WTC11 (cell line): ENCODE measurements at regions not wholly inside any gene's neighbourhood (a gene's known extent, or its start where the extent isn't known, plus 50 kb on each side); places are given as distances from the start of the nearest gene placed in this dataset.

Experiments
- ATAC-seq: fragments of 200-7000 bp; cut with Tn5 transposase; 2 replicates; pipeline ENCODE4 v1.10.0; 2021; ENCODE audit warnings: mild to moderate bottlenecking, moderate library complexity
- CTCF ChIA-PET: fragments of 300-600 bp; sonication (Branson Sonifier 250); formaldehyde crosslinking; loops from one replicate; lab custom pipeline; 2021; ENCODE audit warnings: antibody characterized with exemption; lab: Charles Lee
- POLR2A ChIA-PET: fragments of 350-600 bp; sonication (Branson Sonifier 250); formaldehyde crosslinking; loops from one replicate; lab custom pipeline; 2021; ENCODE audit warnings: antibody characterized with exemption; lab: Charles Lee
- DNase-seq: peaks from one replicate; pipeline ENCODE4 v3.0.0; 2021; ENCODE audit warnings: low spot score
- H3K27ac Mint-ChIP-seq: 2 replicates; pipeline ENCODE4 v1.8.0; 2021; ENCODE audit warnings: mixed read lengths
- H3K27me3 Mint-ChIP-seq: 2 replicates; pipeline ENCODE4 v1.8.0; 2021; ENCODE audit warnings: low read depth, mild to moderate bottlenecking, moderate library complexity, mixed read lengths
- H3K36me3 Mint-ChIP-seq: 2 replicates; pipeline ENCODE4 v1.8.0; 2021; ENCODE audit warnings: mixed read lengths
- H3K4me1 Mint-ChIP-seq: 2 replicates; pipeline ENCODE4 v1.8.0; 2022; ENCODE audit warnings: mixed read lengths
- H3K4me3 Mint-ChIP-seq: 2 replicates; pipeline ENCODE4 v1.8.0; 2021; ENCODE audit warnings: mild to moderate bottlenecking, moderate library complexity, mixed read lengths
- H3K9me3 Mint-ChIP-seq: 2 replicates; pipeline ENCODE4 v1.8.0; 2021; ENCODE audit warnings: mixed read lengths
- ATF6 ChIP-seq: sonication (generic); formaldehyde crosslinking; IDR thresholded peaks from 2 replicates; pipeline ENCODE4 v1.8.1; 2023; ENCODE audit warnings: mild to moderate bottlenecking, missing genetic modification reagents
- EMX1 ChIP-seq: fragments of 250-450 bp; sonication (Bioruptor Pico); IDR thresholded peaks from 2 replicates; pipeline ENCODE4 v1.8.0; 2021; ENCODE audit warnings: mild to moderate bottlenecking
- ETV6 ChIP-seq: sonication (generic); formaldehyde crosslinking; IDR thresholded peaks from 2 replicates; pipeline ENCODE4 v1.8.1; 2022; ENCODE audit warnings: mild to moderate bottlenecking, missing genetic modification reagents
- IRF2 ChIP-seq: sonication (generic); formaldehyde crosslinking; IDR thresholded peaks from 2 replicates; pipeline ENCODE4 v1.8.0; 2022; ENCODE audit warnings: low read depth, missing genetic modification reagents, borderline replicate concordance
- MYBL2 ChIP-seq: sonication (generic); formaldehyde crosslinking; IDR thresholded peaks from 2 replicates; pipeline ENCODE4 v1.8.1; 2023; ENCODE audit warnings: mild to moderate bottlenecking, moderate library complexity, missing genetic modification reagents
- NR1H2 ChIP-seq: sonication (generic); formaldehyde crosslinking; IDR thresholded peaks from 2 replicates; pipeline ENCODE4 v1.9.0; 2021; ENCODE audit warnings: mild to moderate bottlenecking, moderate library complexity, missing genetic modification reagents
- PRRX2 ChIP-seq: fragments of 250-450 bp; sonication (Bioruptor Pico); IDR thresholded peaks from 2 replicates; pipeline ENCODE4 v1.8.0; 2021; ENCODE audit warnings: mild to moderate bottlenecking
- SMAD3 ChIP-seq: sonication (generic); formaldehyde crosslinking; IDR thresholded peaks from 2 replicates; pipeline ENCODE4 v1.8.0; 2022; ENCODE audit warnings: missing genetic modification reagents, mild to moderate bottlenecking, borderline replicate concordance
- STAT6 ChIP-seq: sonication (generic); formaldehyde crosslinking; conservative IDR thresholded peaks from 2 replicates; pipeline ENCODE4 v1.8.1; 2023; ENCODE audit warnings: mild to moderate bottlenecking, low read depth, missing genetic modification reagents, moderate library complexity
- TEAD1 ChIP-seq: sonication (generic); formaldehyde crosslinking; IDR thresholded peaks from 2 replicates; pipeline ENCODE4 v1.8.0; 2022; ENCODE audit warnings: mild to moderate bottlenecking, missing genetic modification reagents
- ZNF121 ChIP-seq: sonication (generic); formaldehyde crosslinking; IDR thresholded peaks from 2 replicates; pipeline ENCODE4 v1.8.0; 2023; ENCODE audit warnings: missing genetic modification reagents
- ZNF219 ChIP-seq: sonication (generic); formaldehyde crosslinking; IDR thresholded peaks from 2 replicates; pipeline ENCODE4 v1.8.0; 2023; ENCODE audit warnings: missing genetic modification reagents, mild to moderate bottlenecking, borderline replicate concordance
- ZNF532 ChIP-seq: fragments of 250-450 bp; sonication (Bioruptor Pico); IDR thresholded peaks from 2 replicates; pipeline ENCODE4 v1.9.0; 2021; ENCODE audit warnings: mild to moderate bottlenecking, borderline replicate concordance
- TF ChIP-seq, protein P1 (sequence below): sonication (generic); formaldehyde crosslinking; IDR thresholded peaks from 2 replicates; pipeline ENCODE4 v1.8.1; 2023; ENCODE audit warnings: mild to moderate bottlenecking, missing genetic modification reagents
- TF ChIP-seq, protein P2 (sequence below): sonication (generic); formaldehyde crosslinking; IDR thresholded peaks from 2 replicates; pipeline ENCODE4 v1.8.0; 2022; ENCODE audit warnings: mild to moderate bottlenecking, missing genetic modification reagents

DNA sequence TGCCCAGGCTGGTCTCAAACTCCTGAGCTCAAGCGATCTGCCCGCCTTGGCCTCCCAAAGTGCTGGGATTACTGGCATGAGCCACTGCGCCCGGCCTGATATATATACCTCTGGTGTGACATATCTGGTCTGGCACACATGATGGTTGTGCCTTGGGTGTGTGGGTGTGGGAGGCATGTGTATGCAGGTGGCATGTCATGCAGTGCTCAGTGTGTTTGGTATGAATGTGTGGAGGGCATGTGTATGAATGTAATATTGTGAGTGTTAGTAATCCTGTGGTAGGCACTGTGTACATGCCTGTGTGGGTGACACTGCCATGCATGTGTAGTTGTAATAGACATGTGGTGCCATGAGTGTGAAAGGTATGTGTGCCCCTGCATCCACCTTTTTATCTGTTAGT, 179.3 kb upstream of the GOT2 start:
- peaks cover 4% of the 10 kb centered on the region for H3K36me3 Mint-ChIP-seq
- peaks cover 33% of the 10 kb centered on the region for H3K9me3 Mint-ChIP-seq
- ChIA-PET POLR2A (no interaction called here), CTCF (no interaction called here)
- H3K27me3 Mint-ChIP-seq: no peaks in the 10 kb centered on the region
- H3K4me3 Mint-ChIP-seq: no peak overlapping the region
- TF ChIP-seq IRF2 (CRISPR knock-in tag) (no peak), ATF6 (no peak), PRRX2 (CRISPR knock-in tag) (no peak), MYBL2 (no peak)
- TF ChIP-seq, protein P1, sequence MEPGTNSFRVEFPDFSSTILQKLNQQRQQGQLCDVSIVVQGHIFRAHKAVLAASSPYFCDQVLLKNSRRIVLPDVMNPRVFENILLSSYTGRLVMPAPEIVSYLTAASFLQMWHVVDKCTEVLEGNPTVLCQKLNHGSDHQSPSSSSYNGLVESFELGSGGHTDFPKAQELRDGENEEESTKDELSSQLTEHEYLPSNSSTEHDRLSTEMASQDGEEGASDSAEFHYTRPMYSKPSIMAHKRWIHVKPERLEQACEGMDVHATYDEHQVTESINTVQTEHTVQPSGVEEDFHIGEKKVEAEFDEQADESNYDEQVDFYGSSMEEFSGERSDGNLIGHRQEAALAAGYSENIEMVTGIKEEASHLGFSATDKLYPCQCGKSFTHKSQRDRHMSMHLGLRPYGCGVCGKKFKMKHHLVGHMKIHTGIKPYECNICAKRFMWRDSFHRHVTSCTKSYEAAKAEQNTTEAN: no peak
- H3K27ac Mint-ChIP-seq: no peak overlapping the region
- ATAC-seq (no peak), DNase-seq (no peak)
- peaks cover 2% of the 10 kb centered on the region; the same call in 1 of the 2 replicates for H3K4me1 Mint-ChIP-seq

GRCh38 chr16:58912571-58912970, 178.5 kb upstream of the GOT2 start:
- ChIA-PET CTCF (no interaction called here), POLR2A (no interaction called here)
- Mint-ChIP-seq H3K36me3 (peaks cover 3% of the 10 kb centered on the region), H3K4me1 (peaks cover 2% of the 10 kb centered on the region; the same call in 1 of the 2 replicates), H3K27ac (no peak overlapping the region), H3K27me3 (no peaks in the 10 kb centered on the region)
- DNase-seq (no peak), ATAC-seq (peak; percentile 22)
- TF ChIP-seq ZNF219 (CRISPR knock-in tag): no peak
- TF ChIP-seq, all 79 proteins: peak for 0
- Mint-ChIP-seq H3K9me3 (peaks cover 28% of the 10 kb centered on the region), H3K4me3 (no peak overlapping the region)

DNA sequence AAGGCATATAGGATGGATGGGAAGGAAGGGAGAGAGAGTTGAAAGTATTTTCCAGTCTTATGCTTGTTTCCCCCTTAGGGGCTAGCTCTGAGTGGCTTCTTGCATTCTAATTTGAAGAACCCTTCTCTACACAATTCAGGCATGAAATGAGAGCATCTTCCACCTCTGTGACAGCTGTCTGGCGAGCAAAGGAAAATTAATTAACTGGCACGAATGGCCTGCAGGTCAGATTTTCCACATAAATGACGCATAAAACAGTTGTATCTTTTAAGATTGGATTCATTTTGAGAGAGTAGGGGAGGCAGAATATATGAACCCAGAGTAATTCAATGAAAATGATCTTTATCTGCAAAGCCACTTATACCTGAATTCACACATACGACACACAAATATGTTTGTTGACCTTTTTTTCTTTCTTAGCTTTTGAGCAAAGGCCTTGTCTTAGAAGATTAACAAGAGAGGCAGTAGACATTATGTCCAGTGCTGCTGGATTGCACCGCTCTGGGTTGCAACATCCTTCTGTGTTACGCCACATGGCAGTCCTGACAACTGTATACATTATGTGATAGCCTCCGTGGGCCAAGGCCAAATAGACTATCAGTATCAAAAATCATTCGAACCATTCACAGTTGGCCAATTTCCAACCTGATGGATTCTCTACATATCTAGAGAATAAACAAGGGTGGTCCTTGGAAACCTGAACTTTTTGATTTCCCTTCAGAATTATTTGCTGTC, 173.0 kb upstream of the GOT2 start:
- no peaks in the 10 kb centered on the region for H3K36me3 Mint-ChIP-seq
- ATAC-seq: no peak
- peaks cover 2% of the 10 kb centered on the region; the same call in 1 of the 2 replicates for H3K4me1 Mint-ChIP-seq
- no peak overlapping the region for H3K27ac Mint-ChIP-seq
- DNase-seq: no peak
- no peaks in the 10 kb centered on the region for H3K27me3 Mint-ChIP-seq
- TF ChIP-seq STAT6 (CRISPR knock-in tag): no peak
- CTCF ChIA-PET: interaction anchor here (0.5 kb wide), 1 partner anchor 227 kb away, joined by 6 read pairs; no protein-coding TSS in a partner anchor
- no peaks in the 10 kb centered on the region for H3K9me3 Mint-ChIP-seq
- H3K4me3 Mint-ChIP-seq: no peak overlapping the region
- POLR2A ChIA-PET: no interaction called here

GRCh38 chr16:58904291-58904690, 170.2 kb upstream of the GOT2 start:
- no peaks in the 10 kb centered on the region for H3K27me3 Mint-ChIP-seq
- ATAC-seq (no peak), DNase-seq (no peak)
- POLR2A ChIA-PET: no interaction called here
- H3K36me3 Mint-ChIP-seq: no peaks in the 10 kb centered on the region
- CTCF ChIA-PET: no interaction called here
- H3K4me3 Mint-ChIP-seq: no peak overlapping the region
- H3K27ac Mint-ChIP-seq: no peak overlapping the region
- no peaks in the 10 kb centered on the region for H3K4me1 Mint-ChIP-seq
- H3K9me3 Mint-ChIP-seq: peaks cover 5% of the 10 kb centered on the region; the same call in 1 of the 2 replicates
- TF ChIP-seq EMX1 (CRISPR knock-in tag): no peak
- TF ChIP-seq ZNF219 (CRISPR knock-in tag): no peak
- TF ChIP-seq ETV6 (CRISPR knock-in tag): no peak
- TF ChIP-seq, protein P2, sequence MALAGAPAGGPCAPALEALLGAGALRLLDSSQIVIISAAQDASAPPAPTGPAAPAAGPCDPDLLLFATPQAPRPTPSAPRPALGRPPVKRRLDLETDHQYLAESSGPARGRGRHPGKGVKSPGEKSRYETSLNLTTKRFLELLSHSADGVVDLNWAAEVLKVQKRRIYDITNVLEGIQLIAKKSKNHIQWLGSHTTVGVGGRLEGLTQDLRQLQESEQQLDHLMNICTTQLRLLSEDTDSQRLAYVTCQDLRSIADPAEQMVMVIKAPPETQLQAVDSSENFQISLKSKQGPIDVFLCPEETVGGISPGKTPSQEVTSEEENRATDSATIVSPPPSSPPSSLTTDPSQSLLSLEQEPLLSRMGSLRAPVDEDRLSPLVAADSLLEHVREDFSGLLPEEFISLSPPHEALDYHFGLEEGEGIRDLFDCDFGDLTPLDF: no peak
- no peak for TF ChIP-seq ZNF121
- TF ChIP-seq NR1H2 (CRISPR knock-in tag): no peak
- TF ChIP-seq ZNF532: no peak
- no peak for TF ChIP-seq SMAD3 (CRISPR knock-in tag)
- TF ChIP-seq TEAD1: no peak
